Endothelial cell of umbilical vein (primary cell): ENCODE measurements at regions not wholly inside any gene's neighbourhood (a gene's known extent, or its start where the extent isn't known, plus 50 kb on each side); places are given as distances from the start of the nearest gene placed in this dataset.

Source experiments
- BruUV-seq: library from RNA; stranded (reverse); fragments of 400-500 nt; replicated peaks from 2 replicates; lab custom pipeline; 2021; lab: Mats Ljungman, UMichigan
- CTCF ChIA-PET: fragments of 300-600, 350-600 bp; sonication (Branson Sonifier 250); formaldehyde crosslinking; loops from one replicate; lab custom pipeline; 2021; ENCODE audit warnings: antibody characterized with exemption, inconsistent platforms; lab: Charles Lee
- POLR2A ChIA-PET: fragments of 300-600, 350-600 bp; sonication (Branson Sonifier 250); formaldehyde crosslinking; loops from one replicate; lab custom pipeline; 2021; ENCODE audit warnings: antibody characterized with exemption, inconsistent platforms; lab: Charles Lee
- DNase-seq: peaks from one replicate; pipeline ENCODE4 v3.0.0-alpha.2; 2011; ENCODE audit warnings: low read depth, low spot score
- FAIRE-seq: peaks from 2 replicates; lab custom pipeline; 2011; peaks lifted over from hg19 to GRCh38; lab: Jason Lieb, UNC
- H2AFZ ChIP-seq: 2 replicates; pipeline ENCODE4 v1.6.0; 2012; ENCODE audit warnings: low read depth, low read length, control low read depth, inconsistent platforms
- H3K27ac ChIP-seq: 2 replicates; pipeline ENCODE4 v1.5.1; 2011; ENCODE audit warnings: low read depth, mild to moderate bottlenecking, control low read depth, low read length, moderate library complexity; ENCODE audit not compliant: insufficient read depth
- H3K27me3 ChIP-seq, 2 experiments: 2 replicates each; pipeline versions ENCODE4 v1.6.0 to v1.6.1; 2011; ENCODE audit warnings: low read length in 2 of 2, mixed read lengths in 1 of 2; ENCODE audit not compliant: control insufficient read depth in 2 of 2, insufficient read depth in 2 of 2
- H3K36me3 ChIP-seq, 2 experiments: 2 replicates in 1 of 2; 3 replicates in 1 of 2; pipeline ENCODE4 v1.5.1; 2011; ENCODE audit warnings: low read length in 2 of 2, mild to moderate bottlenecking in 1 of 2, moderate library complexity in 1 of 2; ENCODE audit not compliant: control insufficient read depth in 2 of 2, insufficient read depth in 2 of 2; ENCODE audit errors: extremely low read depth in 1 of 2
- H3K4me1 ChIP-seq: 3 replicates; pipeline ENCODE4 v1.5.1; 2011; ENCODE audit warnings: mild to moderate bottlenecking, low read length; ENCODE audit not compliant: control insufficient read depth, insufficient read depth; ENCODE audit errors: extremely low read depth
- H3K4me2 ChIP-seq: 2 replicates; pipeline ENCODE4 v1.6.1; 2011; ENCODE audit warnings: low read length, control low read depth, mixed read lengths; ENCODE audit not compliant: insufficient read depth
- H3K4me3 ChIP-seq, 3 experiments: fragments of 200-600 bp in 1 of 3; sonication (generic), shearing (Covaris generic) in 1 of 3; replicated peaks in 1 of 3; 2 replicates each; pipeline ENCODE4 v1.5.1; 2011 to 2016; ENCODE audit warnings: control low read depth in 3 of 3, low read length in 3 of 3, mild to moderate bottlenecking in 2 of 3, inconsistent platforms in 1 of 3, low read depth in 1 of 3, moderate library complexity in 1 of 3; ENCODE audit not compliant: insufficient read depth in 1 of 3
- H3K79me2 ChIP-seq: 2 replicates; pipeline ENCODE4 v1.6.0; 2012; ENCODE audit warnings: low read length, inconsistent platforms; ENCODE audit not compliant: control insufficient read depth, insufficient read depth
- H3K9ac ChIP-seq: replicated peaks from 2 replicates; pipeline ENCODE3; 2011; ENCODE audit warnings: low read length, control low read depth; ENCODE audit not compliant: insufficient read depth; ENCODE audit errors: extremely low read depth
- H3K9me1 ChIP-seq: replicated peaks from 3 replicates; pipeline ENCODE4 v1.6.0; 2011; ENCODE audit warnings: mild to moderate bottlenecking, low read length; ENCODE audit not compliant: control insufficient read depth, insufficient read depth; ENCODE audit errors: extremely low read depth
- H3K9me3 ChIP-seq: replicated peaks from 2 replicates; pipeline ENCODE4 v1.5.1; 2012; ENCODE audit warnings: low read length, inconsistent platforms; ENCODE audit not compliant: control insufficient read depth, insufficient read depth
- H4K20me1 ChIP-seq: replicated peaks from 2 replicates; pipeline ENCODE3; 2011; ENCODE audit warnings: mild to moderate bottlenecking, low read length; ENCODE audit not compliant: control insufficient read depth, insufficient read depth; ENCODE audit errors: extremely low read depth
- CTCF ChIP-seq, 2 donors: IDR thresholded peaks; 1 replicate in 1 of 2; 2 replicates in 1 of 2; pipeline ENCODE4 v1.5.1; 2011; ENCODE audit warnings: low read length in 2 of 2, mild to moderate bottlenecking in 2 of 2, moderate library complexity in 2 of 2, control low read depth in 1 of 2, inconsistent platforms in 1 of 2, low read depth in 1 of 2; ENCODE audit not compliant: insufficient read depth in 1 of 2; ENCODE audit errors: extremely low read depth in 1 of 2
- EZH2 ChIP-seq: IDR thresholded peaks from 2 replicates; pipeline ENCODE4 v1.6.1; 2012; ENCODE audit warnings: borderline replicate concordance, low read depth, mild to moderate bottlenecking, moderate library complexity, low read length, inconsistent platforms; ENCODE audit not compliant: severe bottlenecking
- FOS ChIP-seq: IDR thresholded peaks from 2 replicates; pipeline ENCODE4 v1.6.1; 2011; ENCODE audit warnings: mild to moderate bottlenecking, low read length, moderate library complexity, borderline replicate concordance; ENCODE audit not compliant: insufficient read depth
- GATA2 ChIP-seq: IDR thresholded peaks from 2 replicates; pipeline ENCODE4 v1.7.0; 2011; ENCODE audit warnings: low read depth, mild to moderate bottlenecking, moderate library complexity, mixed read lengths, low read length; ENCODE audit not compliant: insufficient read length, insufficient read depth
- JUN ChIP-seq: IDR thresholded peaks from 2 replicates; pipeline ENCODE4 v1.6.1; 2011; ENCODE audit warnings: borderline replicate concordance, low read depth; ENCODE audit not compliant: insufficient read length, insufficient read depth
- MYC ChIP-seq: IDR thresholded peaks from one replicate; pipeline ENCODE4 v1.6.1; 2011; ENCODE audit warnings: mild to moderate bottlenecking, low read depth, low read length
- POLR2A ChIP-seq: IDR thresholded peaks from 2 replicates; pipeline ENCODE4 v1.6.1; 2012; ENCODE audit warnings: low read depth, mild to moderate bottlenecking, control low read depth, low read length
- POLR2AphosphoS5 ChIP-seq: IDR thresholded peaks from 2 replicates; pipeline ENCODE4 v1.6.1; 2012; ENCODE audit warnings: low read depth, mild to moderate bottlenecking, control low read depth, low read length, moderate library complexity; ENCODE audit not compliant: insufficient read depth
- dilution Hi-C: fragments of 300-500 bp; cut with MboI; formaldehyde crosslinking; loops from one replicate; pipeline ENCODE4 v1.15.0; 2019; ENCODE audit warnings: low sequenced_read_pairs; ENCODE audit not compliant: extremely low pct_ligation_motif_present
- intact Hi-C: fragments of 100-400 bp; cut with micrococcal nuclease; formaldehyde crosslinking; loops from one replicate; pipeline ENCODE4 v1.10.0; 2022
- TF ChIP-seq, protein P1 (sequence below): IDR thresholded peaks from 2 replicates; pipeline ENCODE4 v1.6.1; 2011; ENCODE audit not compliant: insufficient read depth, insufficient read length

DNA sequence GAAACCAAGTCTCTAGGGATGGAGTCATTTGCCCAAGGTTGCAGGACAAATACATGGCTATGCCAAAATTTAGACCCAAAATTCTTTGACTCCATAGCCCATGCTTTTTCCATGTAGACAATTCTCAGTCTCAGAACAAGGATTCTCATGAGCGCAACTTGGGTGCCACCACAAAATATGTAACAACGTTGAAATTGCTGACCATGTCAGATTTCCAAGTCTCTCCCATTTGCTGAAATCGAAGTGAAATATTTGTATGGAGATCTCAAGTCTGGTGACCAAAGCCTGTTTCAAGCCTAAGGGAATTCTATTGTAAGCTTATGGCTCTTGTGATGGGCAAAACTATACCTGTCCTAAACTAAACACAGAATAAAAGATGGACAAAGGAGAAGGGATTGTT is 333.5 kb downstream of the AEBP2 start:
- no peaks in the 10 kb centered on the region for H4K20me1 ChIP-seq
- H3K79me2 ChIP-seq: no peaks in the 10 kb centered on the region
- H3K9me3 ChIP-seq: no peaks in the 10 kb centered on the region
- no peaks in the 10 kb centered on the region for H3K27me3 ChIP-seq
- ChIA-PET POLR2A (no interaction called here), CTCF (interaction anchor here (1.2 kb wide), 1 partner anchor 12 kb away, joined by 3 read pairs; no protein-coding TSS in a partner anchor)
- no peak overlapping the region for H3K4me3 ChIP-seq
- no TSS peak for BruUV-seq
- TF ChIP-seq, protein P1, sequence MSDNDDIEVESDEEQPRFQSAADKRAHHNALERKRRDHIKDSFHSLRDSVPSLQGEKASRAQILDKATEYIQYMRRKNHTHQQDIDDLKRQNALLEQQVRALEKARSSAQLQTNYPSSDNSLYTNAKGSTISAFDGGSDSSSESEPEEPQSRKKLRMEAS: no peak
- TF ChIP-seq MYC (no peak), EZH2 (no peak), CTCF (IDR thresholded peaks at IDR 0.05; ENCODE audit: extremely low read depth in 1 of 2, insufficient read depth in 1 of 2, low read depth in 1 of 2, low read length in 2 of 2) (no peak), JUN (no peak), GATA2 (no peak), FOS (no peak), POLR2A (no peak), POLR2AphosphoS5 (no peak)
- FAIRE-seq (no peak), DNase-seq (no peak)
- no peak overlapping the region for H3K9ac ChIP-seq
- no peaks in the 10 kb centered on the region for H3K4me1 ChIP-seq
- intact Hi-C loops (no loop called here), dilution Hi-C loops (no loop called here)
- no peaks in the 10 kb centered on the region for H3K36me3 ChIP-seq
- no peaks in the 10 kb centered on the region for H3K9me1 ChIP-seq
- H3K27ac ChIP-seq: no peak overlapping the region
- H3K4me2 ChIP-seq: no peak overlapping the region
- no peak overlapping the region for H2AFZ ChIP-seq
